WTC11 (cell line): ENCODE measurements at regions not wholly inside any gene's neighbourhood (a gene's known extent, or its start where the extent isn't known, plus 50 kb on each side); places are given as distances from the start of the nearest gene placed in this dataset. TPM values are rescaled to one million over a fixed set of nuclear protein-coding genes. Genes with fewer than 3 reads are reported as not detected.

Source experiments
- ATAC-seq: fragments of 200-7000 bp; cut with Tn5 transposase; 2 replicates; pipeline ENCODE4 v1.10.0; 2021; ENCODE audit warnings: mild to moderate bottlenecking, moderate library complexity
- CTCF ChIA-PET: fragments of 300-600 bp; sonication (Branson Sonifier 250); formaldehyde crosslinking; loops from one replicate; lab custom pipeline; 2021; ENCODE audit warnings: antibody characterized with exemption; lab: Charles Lee
- POLR2A ChIA-PET: fragments of 350-600 bp; sonication (Branson Sonifier 250); formaldehyde crosslinking; loops from one replicate; lab custom pipeline; 2021; ENCODE audit warnings: antibody characterized with exemption; lab: Charles Lee
- DNase-seq: peaks from one replicate; pipeline ENCODE4 v3.0.0; 2021; ENCODE audit warnings: low spot score
- H3K27ac Mint-ChIP-seq: 2 replicates; pipeline ENCODE4 v1.8.0; 2021; ENCODE audit warnings: mixed read lengths
- H3K27me3 Mint-ChIP-seq: 2 replicates; pipeline ENCODE4 v1.8.0; 2021; ENCODE audit warnings: low read depth, mild to moderate bottlenecking, moderate library complexity, mixed read lengths
- H3K36me3 Mint-ChIP-seq: 2 replicates; pipeline ENCODE4 v1.8.0; 2021; ENCODE audit warnings: mixed read lengths
- H3K4me1 Mint-ChIP-seq: 2 replicates; pipeline ENCODE4 v1.8.0; 2022; ENCODE audit warnings: mixed read lengths
- H3K4me3 Mint-ChIP-seq: 2 replicates; pipeline ENCODE4 v1.8.0; 2021; ENCODE audit warnings: mild to moderate bottlenecking, moderate library complexity, mixed read lengths
- H3K9me3 Mint-ChIP-seq: 2 replicates; pipeline ENCODE4 v1.8.0; 2021; ENCODE audit warnings: mixed read lengths
- ETV6 ChIP-seq: sonication (generic); formaldehyde crosslinking; IDR thresholded peaks from 2 replicates; pipeline ENCODE4 v1.8.1; 2022; ENCODE audit warnings: mild to moderate bottlenecking, missing genetic modification reagents
- microRNA-seq: library from miRNA; unstranded; fragments of <30 nt; microRNA quantifications from one replicate; pipeline ENCODE4 v1.2.0, GENCODE V29; 2022; ENCODE audit warnings: borderline number of aligned reads
- TF ChIP-seq, protein P1 (sequence below): sonication (generic); formaldehyde crosslinking; IDR thresholded peaks from 2 replicates; pipeline ENCODE4 v1.8.0; 2022; ENCODE audit warnings: mild to moderate bottlenecking, missing genetic modification reagents
- TF ChIP-seq, protein P2 (sequence below): fragments of 250-450 bp; sonication (Bioruptor Pico); IDR thresholded peaks from 2 replicates; pipeline ENCODE4 v1.9.0; 2021; ENCODE audit warnings: mild to moderate bottlenecking

DNA sequence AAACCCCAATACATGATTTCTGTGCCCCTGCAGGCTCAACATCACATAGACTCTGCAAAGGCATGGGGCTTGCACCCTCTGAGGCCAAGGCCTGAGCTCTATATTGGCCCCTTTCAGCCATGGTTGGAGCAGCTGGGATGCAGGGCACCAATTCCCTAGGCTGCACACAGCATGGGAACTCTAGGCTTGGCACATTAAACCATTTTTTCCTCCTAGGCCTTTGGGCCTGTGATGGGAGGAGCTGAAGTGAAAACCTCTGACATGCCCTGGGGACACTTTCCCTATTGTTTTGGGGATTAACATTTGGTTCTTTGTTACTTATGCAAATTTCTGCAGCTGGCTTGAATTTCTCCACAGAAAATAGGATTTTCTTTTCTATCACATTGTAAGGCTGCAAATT, 1629.5 kb downstream of the OTOL1 start:
- Mint-ChIP-seq H3K4me1 (no peaks in the 10 kb centered on the region), H3K9me3 (peaks cover 77% of the 10 kb centered on the region), H3K36me3 (peaks cover 65% of the 10 kb centered on the region), H3K27ac (no peak overlapping the region), H3K27me3 (no peaks in the 10 kb centered on the region; the same call in 1 of the 2 replicates), H3K4me3 (no peak overlapping the region)
- ChIA-PET CTCF (no interaction called here), POLR2A (no interaction called here)
- no peak for DNase-seq
- TF ChIP-seq ETV6 (CRISPR knock-in tag), result no peak
- TF ChIP-seq, protein P1, sequence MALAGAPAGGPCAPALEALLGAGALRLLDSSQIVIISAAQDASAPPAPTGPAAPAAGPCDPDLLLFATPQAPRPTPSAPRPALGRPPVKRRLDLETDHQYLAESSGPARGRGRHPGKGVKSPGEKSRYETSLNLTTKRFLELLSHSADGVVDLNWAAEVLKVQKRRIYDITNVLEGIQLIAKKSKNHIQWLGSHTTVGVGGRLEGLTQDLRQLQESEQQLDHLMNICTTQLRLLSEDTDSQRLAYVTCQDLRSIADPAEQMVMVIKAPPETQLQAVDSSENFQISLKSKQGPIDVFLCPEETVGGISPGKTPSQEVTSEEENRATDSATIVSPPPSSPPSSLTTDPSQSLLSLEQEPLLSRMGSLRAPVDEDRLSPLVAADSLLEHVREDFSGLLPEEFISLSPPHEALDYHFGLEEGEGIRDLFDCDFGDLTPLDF (CRISPR knock-in tag), result no peak
- TF ChIP-seq, protein P2, sequence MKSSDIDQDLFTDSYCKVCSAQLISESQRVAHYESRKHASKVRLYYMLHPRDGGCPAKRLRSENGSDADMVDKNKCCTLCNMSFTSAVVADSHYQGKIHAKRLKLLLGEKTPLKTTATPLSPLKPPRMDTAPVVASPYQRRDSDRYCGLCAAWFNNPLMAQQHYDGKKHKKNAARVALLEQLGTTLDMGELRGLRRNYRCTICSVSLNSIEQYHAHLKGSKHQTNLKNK (CRISPR knock-in tag), result no peak
- ATAC-seq, result no peak

Small RNA genes lying in the stretch of these regions (microRNA-seq; reads per million reads assigned to microRNA genes)
- gene MIR1263, result not detected
